HFFc6 (cell line): ENCODE measurements at regions not wholly inside any gene's neighbourhood (a gene's known extent, or its start where the extent isn't known, plus 50 kb on each side); places are given as distances from the start of the nearest gene placed in this dataset.

ENCODE experiments used
- DNase-seq: peaks from one replicate; pipeline ENCODE4 v3.0.0-alpha.2; 2018
- H3K27ac Mint-ChIP-seq: 2 replicates; pipeline ENCODE4 v1.8.0; 2020; ENCODE audit warnings: mild to moderate bottlenecking, mixed read lengths
- H3K27me3 Mint-ChIP-seq: 2 replicates; pipeline ENCODE4 v1.8.0; 2021; ENCODE audit warnings: mild to moderate bottlenecking, moderate library complexity, mixed read lengths; ENCODE audit not compliant: insufficient read depth
- H3K36me3 Mint-ChIP-seq: 2 replicates; pipeline ENCODE4 v1.8.0; 2021; ENCODE audit warnings: low read depth, mixed read lengths
- H3K4me1 Mint-ChIP-seq: 2 replicates; pipeline ENCODE4 v1.8.0; 2020; ENCODE audit warnings: low read depth, mixed read lengths
- H3K4me3 Mint-ChIP-seq: 2 replicates; pipeline ENCODE4 v1.8.0; 2020; ENCODE audit warnings: mild to moderate bottlenecking, moderate library complexity, mixed read lengths
- H3K9me3 Mint-ChIP-seq: 2 replicates; pipeline ENCODE4 v1.8.0; 2020; ENCODE audit warnings: mild to moderate bottlenecking, mixed read lengths
- TF ChIP-seq, protein P1 (sequence below): fragments of 200-600 bp; sonication (generic); IDR thresholded peaks from 2 replicates; pipeline ENCODE4 v1.5.0; 2021; ENCODE audit warnings: antibody characterized with exemption, mild to moderate bottlenecking

- H3K27ac Mint-ChIP-seq = no peak overlapping the region
- no peaks in the 10 kb centered on the region for H3K36me3 Mint-ChIP-seq
- H3K4me1 Mint-ChIP-seq = no peaks in the 10 kb centered on the region
- TF ChIP-seq, protein P1, sequence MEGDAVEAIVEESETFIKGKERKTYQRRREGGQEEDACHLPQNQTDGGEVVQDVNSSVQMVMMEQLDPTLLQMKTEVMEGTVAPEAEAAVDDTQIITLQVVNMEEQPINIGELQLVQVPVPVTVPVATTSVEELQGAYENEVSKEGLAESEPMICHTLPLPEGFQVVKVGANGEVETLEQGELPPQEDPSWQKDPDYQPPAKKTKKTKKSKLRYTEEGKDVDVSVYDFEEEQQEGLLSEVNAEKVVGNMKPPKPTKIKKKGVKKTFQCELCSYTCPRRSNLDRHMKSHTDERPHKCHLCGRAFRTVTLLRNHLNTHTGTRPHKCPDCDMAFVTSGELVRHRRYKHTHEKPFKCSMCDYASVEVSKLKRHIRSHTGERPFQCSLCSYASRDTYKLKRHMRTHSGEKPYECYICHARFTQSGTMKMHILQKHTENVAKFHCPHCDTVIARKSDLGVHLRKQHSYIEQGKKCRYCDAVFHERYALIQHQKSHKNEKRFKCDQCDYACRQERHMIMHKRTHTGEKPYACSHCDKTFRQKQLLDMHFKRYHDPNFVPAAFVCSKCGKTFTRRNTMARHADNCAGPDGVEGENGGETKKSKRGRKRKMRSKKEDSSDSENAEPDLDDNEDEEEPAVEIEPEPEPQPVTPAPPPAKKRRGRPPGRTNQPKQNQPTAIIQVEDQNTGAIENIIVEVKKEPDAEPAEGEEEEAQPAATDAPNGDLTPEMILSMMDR = no peak
- H3K27me3 Mint-ChIP-seq = no peaks in the 10 kb centered on the region
- no peak for DNase-seq
- no peak overlapping the region for H3K4me3 Mint-ChIP-seq
- H3K9me3 Mint-ChIP-seq = peaks cover 34% of the 10 kb centered on the region
These were observed 149.8 kb upstream of the RASGEF1B start for GRCh38 chr4:81621490-81621889.

DNA sequence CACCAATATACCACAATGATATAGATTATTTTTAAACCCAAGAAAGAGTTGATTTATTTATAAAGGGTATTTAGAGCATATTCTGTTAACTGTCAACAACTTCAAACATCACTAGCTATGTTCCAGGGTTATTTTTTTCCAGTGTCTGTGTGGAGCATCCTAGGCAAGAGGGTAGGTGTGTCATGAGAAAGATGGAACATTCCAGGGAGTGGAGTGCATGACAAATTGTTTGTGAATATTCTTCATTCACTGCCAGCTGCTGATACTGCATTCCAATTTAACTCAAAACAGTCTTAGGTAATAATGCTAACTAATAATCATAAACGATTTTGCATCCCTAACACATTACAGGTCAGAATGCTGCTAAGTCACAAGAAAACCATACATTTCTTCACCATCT lies 148.7 kb upstream of the RASGEF1B start:
- H3K9me3 Mint-ChIP-seq = peaks cover 27% of the 10 kb centered on the region
- H3K4me3 Mint-ChIP-seq = no peak overlapping the region
- no peak overlapping the region for H3K27ac Mint-ChIP-seq
- no peaks in the 10 kb centered on the region for H3K4me1 Mint-ChIP-seq
- H3K27me3 Mint-ChIP-seq = no peaks in the 10 kb centered on the region
- no peaks in the 10 kb centered on the region for H3K36me3 Mint-ChIP-seq
- DNase-seq = no peak
- TF ChIP-seq, protein P1 = no peak

DNA sequence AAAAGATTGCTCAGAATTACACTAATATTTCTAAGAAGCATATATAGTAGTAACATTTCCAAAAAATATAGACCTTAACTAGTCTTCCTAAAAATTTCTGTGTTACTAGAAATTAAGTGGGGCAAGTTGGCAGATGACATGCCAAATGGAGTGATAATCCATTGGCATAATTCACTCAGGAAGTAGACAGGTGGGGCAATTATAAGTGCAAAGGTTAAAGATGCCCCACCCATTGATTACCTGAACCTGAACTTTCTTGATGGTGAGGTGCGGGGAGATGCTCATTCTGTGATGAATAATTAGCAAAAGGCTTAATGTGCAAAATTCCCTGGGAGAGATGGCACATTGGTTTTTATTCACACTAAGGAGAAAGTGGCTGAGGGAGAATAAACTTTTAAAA lies 145.8 kb upstream of the RASGEF1B start:
- TF ChIP-seq, protein P1 = no peak
- Mint-ChIP-seq H3K4me1 (no peaks in the 10 kb centered on the region), H3K27ac (no peak overlapping the region), H3K27me3 (no peaks in the 10 kb centered on the region), H3K36me3 (no peaks in the 10 kb centered on the region), H3K4me3 (no peak overlapping the region), H3K9me3 (peaks cover 15% of the 10 kb centered on the region)
- no peak for DNase-seq

DNA sequence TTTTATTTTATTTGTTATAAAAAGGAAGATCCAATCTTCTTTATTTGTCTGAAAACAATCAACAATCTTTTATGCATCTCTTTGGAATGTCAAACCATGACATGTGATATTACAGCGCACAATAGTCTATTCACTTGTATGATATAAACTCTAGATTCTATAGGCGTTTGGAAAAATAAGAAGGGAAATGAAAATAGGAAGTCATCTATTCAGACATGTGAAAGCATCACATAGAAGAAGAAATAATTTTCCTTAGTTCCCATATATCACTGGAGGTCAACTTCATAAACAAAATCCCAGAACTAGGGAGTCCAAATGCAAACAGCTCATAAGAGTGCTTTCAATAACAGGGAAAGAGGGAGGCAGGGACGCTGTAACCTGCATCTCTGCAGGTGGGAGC lies 139.5 kb upstream of the RASGEF1B start:
- TF ChIP-seq, protein P1 = no peak
- H3K9me3 Mint-ChIP-seq = peaks cover 4% of the 10 kb centered on the region
- H3K27me3 Mint-ChIP-seq = no peaks in the 10 kb centered on the region
- no peak overlapping the region for H3K27ac Mint-ChIP-seq
- no peaks in the 10 kb centered on the region for H3K36me3 Mint-ChIP-seq
- no peak overlapping the region for H3K4me3 Mint-ChIP-seq
- DNase-seq = no peak
- H3K4me1 Mint-ChIP-seq = no peaks in the 10 kb centered on the region

DNA sequence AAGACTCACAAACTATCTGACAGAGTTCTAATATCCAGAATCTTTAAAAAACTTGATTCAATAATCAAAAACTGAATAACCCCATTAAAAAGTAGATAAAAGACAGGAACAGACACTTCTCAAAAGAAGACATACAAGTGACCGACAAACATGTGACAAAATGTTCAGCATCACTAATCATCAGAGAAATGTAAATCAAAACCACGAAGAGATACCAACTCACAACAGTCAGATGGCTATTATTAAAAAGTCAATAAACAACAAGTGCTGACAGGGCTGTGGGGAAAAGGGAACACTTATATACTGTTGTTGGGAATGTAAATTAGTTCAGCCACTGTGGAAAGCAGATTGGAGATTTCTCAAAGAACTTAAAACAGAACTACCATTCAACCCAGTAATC lies 138.1 kb upstream of the RASGEF1B start:
- H3K4me3 Mint-ChIP-seq = no peak overlapping the region
- TF ChIP-seq, protein P1 = no peak

DNA sequence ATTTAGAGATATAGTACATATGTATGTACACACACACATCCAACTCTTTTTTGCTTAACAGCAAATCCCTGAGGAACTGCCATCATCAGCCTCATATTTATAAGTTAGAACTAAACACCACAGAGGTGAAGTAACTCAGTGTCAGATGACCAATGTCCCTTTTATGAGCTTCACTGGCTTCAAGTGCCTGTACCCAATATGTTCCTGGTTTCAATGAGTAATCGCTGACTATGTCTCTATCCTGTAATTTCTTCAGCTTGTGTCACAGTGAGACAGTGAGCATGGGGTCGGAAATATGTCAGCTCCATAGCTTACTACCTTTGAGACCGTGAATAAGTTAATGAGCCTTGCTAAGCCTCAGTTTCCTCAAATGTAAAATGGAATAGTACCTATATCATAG lies 136.2 kb upstream of the RASGEF1B start:
- TF ChIP-seq, protein P1 = no peak
- Mint-ChIP-seq H3K27me3 (no peaks in the 10 kb centered on the region), H3K27ac (no peak overlapping the region), H3K9me3 (peaks cover 8% of the 10 kb centered on the region), H3K4me1 (no peaks in the 10 kb centered on the region), H3K36me3 (no peaks in the 10 kb centered on the region), H3K4me3 (no peak overlapping the region)
- DNase-seq = no peak

More for the DNA sequence above, 138.1 kb upstream of the RASGEF1B start:
- no peaks in the 10 kb centered on the region for H3K4me1 Mint-ChIP-seq
- H3K36me3 Mint-ChIP-seq = no peaks in the 10 kb centered on the region
- H3K27ac Mint-ChIP-seq = no peak overlapping the region
- peaks cover 4% of the 10 kb centered on the region for H3K9me3 Mint-ChIP-seq
- DNase-seq = no peak
- H3K27me3 Mint-ChIP-seq = no peaks in the 10 kb centered on the region
